GM19438 (cell line): ENCODE measurements at regions not wholly inside any gene's neighbourhood (a gene's known extent, or its start where the extent isn't known, plus 50 kb on each side); places are given as distances from the start of the nearest gene placed in this dataset.
"Not testable (repeated sequence)": the region's sequence is repeated elsewhere in the genome, so short reads cannot be mapped to it uniquely, and the experiment has no call there.

ENCODE experiments used
- ATAC-seq: cut with Tn5 transposase; IDR thresholded peaks from one replicate; pipeline ENCODE4 v1.9.1; 2021; ENCODE audit warnings: low read depth; ENCODE audit not compliant: unreplicated experiment

- no peak for ATAC-seq
These were observed 122.6 kb downstream of the CRYAA start for GRCh38 chr21:43291347-43291950.

DNA sequence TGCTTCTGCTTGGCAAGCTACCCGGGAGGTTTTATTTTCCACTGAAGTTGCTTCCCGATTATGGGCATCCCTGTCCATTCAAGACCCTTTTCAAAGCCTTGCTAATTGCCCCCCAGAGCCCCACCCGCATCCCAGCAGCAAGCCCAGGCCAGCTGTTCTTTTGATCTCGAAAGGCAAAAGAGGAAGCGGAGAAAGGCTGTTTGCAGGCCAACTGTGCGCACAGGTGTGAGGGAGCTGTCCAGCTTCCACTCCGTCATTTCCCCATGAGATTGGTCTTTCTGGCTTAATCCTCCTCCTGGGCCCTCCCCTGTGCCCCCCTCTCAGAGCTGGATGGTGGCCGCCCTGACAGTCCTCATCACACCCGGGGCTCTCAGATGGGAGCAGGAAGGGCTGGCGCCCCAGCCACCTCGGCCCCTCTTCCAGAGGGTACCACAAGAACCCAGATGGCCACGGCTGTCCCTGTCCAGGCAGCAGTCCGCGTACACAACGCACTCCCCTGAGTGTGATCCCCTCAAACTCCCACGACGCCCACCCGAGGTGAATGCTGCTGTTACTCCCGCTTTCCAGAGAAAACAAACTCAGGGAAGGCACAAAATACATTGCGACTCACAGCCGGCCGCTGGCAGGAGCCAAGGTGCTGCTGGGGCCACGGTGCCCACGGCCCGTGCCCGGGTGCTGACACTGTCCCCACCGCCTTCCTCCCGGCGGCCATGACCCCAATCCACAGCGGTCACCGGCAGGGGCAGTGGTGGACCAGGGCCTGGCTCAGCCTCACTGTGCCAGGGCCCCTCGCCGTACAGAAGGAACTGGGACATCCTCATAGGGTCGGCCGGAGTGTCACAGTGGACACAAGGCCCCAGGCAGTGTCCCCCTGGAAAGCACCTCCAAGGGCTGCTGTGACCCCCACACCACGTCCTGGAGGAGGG is 121.9 kb downstream of the CRYAA start:
- no peak for ATAC-seq

DNA sequence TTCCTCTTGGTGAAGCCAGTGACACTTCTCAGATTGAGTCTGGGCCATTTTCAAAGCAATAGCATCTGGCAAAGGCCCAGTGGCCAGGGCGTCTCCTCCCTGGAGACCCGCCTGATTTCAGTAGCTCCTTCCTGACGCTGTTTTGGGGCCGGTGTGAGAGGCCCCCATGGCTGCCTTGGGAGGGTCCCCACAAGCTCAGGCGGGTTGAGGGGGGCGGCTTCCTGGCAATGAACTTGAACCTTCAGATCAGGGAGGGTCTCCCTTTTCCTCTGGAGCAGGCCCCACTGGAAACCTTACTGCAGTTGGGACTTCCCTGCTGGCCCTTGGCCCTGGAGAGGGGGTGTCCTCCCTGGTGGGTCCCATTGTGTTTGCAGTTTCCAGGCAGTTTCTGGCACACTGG is 121.2 kb downstream of the CRYAA start:
- no peak for ATAC-seq

- ATAC-seq, result no peak
These were observed 120.6 kb downstream of the CRYAA start for GRCh38 chr21:43289442-43289841.

DNA sequence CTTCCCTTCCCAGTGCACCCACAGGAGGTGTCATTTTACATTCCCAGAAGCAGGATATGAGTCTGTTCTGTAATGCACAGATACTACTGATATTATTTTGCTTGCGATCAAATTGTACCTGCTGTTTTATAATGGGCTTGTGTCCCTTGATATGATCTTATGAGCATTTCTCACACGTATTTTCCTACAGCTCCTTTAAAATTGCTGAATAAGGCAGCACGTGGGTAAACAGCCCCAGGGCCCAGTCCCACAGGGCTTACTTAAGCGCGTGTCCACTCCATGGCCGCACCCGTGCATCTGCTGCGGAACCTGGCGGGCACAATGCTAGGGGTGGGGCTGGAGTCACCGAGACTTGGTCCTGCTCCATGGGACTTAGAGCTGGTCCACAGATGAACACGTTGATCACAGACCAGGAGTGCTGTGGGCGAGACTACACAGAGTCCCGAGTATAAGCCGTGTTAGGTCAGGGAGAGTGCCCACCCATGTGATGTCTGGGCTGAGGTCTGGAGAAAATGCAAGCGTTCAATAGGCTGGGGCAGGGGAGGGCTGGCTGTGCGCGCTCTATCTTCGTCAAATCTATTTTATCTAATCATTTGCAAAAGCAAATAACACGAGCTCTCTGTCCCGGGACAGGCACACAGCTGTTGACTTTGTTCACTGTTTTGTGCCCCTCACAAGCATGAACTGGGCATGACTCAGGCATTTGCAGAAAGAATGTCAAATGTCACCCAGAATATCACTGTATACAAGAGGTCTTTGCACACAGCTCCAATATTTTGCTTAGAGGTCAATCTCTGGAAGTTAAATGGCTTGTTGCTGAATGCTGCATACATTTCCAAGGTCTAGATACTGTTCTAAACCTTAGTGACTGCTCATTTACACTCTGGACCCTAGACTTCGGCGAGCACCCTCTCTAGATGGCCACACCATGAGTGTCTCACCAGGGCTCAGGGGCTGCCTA is 119.3 kb downstream of the CRYAA start:
- ATAC-seq, result no peak

DNA sequence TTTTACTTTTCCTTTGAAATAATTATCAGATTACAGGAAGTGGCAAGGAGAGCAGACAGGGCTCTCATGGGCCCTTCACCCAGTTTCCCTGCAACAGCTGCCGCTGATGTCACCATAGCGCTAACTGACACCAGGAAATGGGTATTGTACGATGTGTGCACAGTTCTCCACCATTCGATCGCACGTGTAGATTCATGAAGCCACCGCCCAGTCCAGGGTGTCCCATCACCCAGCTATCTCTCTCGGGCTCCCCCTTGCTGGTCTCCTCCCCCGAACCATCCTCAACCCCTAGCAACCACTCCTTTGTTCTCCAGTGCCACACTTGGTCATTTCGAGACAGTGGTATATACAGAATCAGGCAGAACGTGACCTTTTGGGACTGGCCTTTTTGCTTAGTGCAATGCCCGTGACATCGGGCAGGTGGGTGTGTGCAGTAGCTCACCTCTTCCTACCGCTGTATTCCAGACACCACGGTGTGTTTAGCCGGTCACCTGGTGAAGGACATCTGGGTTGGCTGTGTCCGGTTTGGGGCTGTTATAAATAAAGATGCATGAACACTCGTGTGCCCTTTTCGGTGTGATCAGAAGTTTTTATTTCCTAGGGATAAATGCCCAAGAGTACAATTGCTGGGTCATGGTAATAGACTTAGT is 118.4 kb downstream of the CRYAA start:
- ATAC-seq, result no peak

DNA sequence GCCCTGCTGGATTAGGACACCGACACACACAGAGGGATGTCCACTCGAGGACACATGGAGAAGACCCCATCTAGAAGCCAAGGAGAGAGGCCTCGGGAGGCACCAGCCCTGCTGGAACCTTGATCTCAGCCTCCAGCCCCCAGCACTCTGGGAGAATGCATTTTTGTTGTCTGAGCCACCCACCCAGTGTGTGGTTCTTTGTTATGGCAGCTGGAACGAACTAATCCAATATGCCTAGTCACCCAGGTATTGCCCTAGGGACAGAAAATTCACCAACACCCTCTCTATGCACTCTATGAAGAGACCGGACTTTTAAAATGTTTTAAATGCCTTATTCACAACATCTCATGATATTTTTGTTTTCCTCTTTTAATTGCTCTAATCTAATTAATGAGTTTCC is 117.4 kb downstream of the CRYAA start:
- ATAC-seq, result no peak

DNA sequence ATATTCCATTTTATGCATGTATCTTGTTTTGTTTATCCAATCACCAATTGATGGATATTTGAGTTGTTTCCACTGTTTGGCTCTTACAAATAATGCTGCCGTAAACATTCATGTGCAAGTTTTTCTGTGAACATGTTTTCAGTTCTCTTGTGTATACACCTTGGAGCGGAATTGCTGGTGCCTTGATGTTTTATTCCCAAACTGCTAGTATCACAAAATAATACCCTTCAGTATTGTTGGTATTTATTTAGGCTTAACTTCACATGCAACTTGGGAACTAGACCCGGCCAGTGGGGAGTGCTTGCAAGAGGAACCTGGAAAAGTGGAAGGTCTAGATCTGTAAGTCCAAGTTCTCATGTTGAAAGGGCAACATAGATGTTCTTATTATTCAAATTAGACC is 115.9 kb downstream of the CRYAA start:
- ATAC-seq, result no peak

- ATAC-seq, result no peak
These were observed 115.4 kb downstream of the CRYAA start for GRCh38 chr21:43284238-43284637.

DNA sequence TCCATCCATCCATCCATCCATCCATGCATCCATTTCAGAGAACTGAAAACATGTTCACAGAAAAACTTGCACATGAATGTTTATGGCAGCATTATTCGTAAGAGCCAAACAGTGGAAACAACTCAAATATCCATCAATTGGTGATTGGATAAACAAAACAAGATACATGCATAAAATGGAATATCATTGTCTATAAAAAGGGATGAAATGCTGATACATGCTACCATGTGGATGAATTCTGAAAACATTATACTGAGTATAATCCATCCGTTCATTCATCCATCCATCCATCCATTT is 115.1 kb downstream of the CRYAA start:
- ATAC-seq, result not testable (repeated sequence)

DNA sequence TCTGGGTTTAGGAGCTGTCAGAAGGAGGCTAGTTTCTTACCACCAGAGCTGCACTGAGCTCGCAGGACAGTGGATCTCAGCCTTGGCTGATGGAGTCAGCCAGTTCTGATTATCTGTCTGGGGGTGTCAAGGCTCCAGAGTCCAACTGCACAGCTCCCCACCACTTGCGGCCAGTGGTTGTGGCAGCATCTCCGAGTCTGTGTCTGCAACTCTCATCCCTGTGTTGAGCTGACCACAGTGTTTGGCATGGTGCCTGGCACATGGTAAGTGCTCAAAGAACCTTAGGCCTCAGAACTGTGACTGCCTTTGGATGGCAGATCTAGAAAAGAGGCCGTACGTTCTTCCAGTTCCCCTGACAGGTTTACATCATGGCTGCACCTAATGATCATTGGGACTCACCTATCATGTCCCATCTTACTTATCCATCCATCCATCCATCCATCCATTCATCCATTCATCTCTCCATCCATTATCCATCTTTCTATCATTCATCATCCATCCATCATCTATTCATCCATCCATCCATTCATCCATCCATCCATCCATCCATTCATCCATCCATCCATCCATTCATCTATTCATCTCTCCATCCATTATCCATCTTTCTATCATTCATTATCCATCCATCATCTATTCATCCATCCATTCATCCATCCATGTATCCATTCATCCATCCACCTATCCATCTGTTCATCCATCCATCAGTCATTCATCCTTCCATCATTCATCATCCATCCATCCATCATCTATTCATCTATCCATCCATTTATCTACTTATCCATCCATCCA is 114.5 kb downstream of the CRYAA start:
- ATAC-seq, result no peak

DNA sequence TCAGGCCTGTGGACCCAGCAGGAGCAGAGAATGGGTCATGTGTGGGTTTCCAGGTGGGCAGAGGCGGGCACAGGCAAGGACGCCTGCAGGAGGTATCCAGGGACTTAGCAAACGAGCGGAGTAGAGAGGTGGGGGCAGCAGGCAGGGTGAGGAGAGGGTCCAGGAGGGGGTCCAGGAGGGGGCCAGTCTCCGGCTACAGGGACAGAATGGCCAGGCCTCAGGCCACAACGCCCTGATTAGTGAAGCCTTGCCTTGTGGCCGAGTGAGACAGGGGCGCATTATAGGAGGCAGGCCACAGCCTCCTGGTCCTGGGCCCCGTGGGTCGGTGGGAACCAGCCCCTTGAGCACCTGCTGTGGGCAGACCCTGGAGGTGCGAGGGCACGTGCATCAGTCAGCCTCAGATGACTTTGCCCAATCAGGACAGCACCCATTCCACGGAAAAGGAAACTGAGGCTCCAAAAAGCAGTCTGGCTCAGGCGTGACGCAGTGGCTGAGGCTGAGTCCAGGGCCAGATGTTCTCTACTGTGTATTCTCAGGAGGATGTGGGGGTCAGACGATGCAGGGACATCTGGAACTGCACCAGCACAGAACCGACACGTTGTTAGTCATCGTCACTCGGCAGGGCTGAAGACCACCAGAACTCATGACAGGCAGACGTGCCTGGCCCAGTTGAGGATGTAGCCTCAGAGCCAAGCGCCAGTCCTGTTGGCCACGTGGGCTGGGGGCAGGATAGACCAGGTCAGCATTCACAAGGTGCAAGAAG is 113.7 kb downstream of the CRYAA start:
- ATAC-seq, result no peak

DNA sequence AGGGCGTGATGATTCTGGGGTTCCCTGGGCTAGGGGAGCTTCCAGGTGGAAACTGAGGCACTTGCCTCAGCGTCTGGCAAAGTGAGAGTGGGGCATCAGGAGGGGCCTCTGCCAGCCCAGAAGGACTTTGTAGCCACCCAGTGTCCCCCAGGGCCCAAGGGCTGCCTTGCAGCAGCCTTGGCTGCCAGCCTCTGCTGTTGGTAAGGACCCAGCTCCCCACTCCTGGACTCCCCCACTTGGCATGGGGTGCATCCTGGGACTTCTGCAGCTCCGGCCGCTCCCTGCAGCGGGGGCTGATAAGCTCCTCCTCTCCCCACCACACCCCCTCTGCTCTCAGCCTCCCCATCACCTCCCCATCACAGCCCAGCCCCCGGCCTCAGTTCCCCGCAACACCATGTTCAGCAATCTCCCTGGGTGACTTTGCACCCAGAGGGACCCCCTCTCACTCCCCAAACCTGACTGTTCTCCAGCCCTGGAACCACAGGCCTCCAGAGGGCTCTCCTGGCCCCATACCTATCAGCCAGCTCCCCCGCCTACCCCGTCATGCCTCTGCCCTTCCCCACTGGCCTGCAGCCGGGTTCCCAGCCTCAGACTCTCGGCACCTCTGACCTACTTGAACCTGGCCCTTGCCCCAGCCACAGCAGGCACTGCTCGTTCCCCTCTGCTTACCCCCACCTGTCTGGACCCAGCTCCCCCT is 113.0 kb downstream of the CRYAA start:
- no peak for ATAC-seq

DNA sequence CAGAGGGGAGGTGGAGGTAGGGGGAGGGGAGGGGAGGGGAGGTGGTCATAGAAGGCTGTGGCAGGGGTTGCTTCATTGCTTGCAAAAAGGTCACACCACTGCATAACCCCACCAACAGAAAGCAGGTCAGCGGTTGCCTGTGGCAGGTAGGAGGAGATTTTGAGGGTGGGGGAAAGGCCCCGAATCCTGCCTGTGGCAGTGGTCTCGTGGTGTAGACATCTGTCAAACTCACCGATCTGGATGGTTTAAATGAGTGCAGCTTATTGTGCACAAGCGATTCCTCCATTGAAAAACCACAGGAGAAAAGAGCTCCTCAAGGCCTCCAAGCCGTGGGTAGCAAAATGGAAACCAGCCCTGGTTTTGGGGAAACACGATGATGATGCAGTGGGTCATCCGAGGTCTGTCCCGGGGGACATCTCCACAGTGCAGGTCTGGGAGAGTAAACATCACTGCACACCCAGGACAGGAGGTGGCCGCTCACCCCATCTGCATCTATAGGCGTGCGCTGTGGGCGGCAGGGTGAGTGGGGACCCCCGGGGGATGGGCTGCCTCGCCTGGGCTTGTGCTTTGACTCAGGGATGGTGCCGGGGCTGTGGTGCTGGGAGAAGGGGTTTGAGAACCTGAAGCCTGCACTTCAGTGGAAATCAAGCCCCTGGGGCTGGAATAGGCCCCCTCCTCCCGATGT is 112.3 kb downstream of the CRYAA start:
- ATAC-seq, result no peak

- no peak for ATAC-seq
These were observed 110.7 kb downstream of the CRYAA start for GRCh38 chr21:43279578-43279894.

DNA sequence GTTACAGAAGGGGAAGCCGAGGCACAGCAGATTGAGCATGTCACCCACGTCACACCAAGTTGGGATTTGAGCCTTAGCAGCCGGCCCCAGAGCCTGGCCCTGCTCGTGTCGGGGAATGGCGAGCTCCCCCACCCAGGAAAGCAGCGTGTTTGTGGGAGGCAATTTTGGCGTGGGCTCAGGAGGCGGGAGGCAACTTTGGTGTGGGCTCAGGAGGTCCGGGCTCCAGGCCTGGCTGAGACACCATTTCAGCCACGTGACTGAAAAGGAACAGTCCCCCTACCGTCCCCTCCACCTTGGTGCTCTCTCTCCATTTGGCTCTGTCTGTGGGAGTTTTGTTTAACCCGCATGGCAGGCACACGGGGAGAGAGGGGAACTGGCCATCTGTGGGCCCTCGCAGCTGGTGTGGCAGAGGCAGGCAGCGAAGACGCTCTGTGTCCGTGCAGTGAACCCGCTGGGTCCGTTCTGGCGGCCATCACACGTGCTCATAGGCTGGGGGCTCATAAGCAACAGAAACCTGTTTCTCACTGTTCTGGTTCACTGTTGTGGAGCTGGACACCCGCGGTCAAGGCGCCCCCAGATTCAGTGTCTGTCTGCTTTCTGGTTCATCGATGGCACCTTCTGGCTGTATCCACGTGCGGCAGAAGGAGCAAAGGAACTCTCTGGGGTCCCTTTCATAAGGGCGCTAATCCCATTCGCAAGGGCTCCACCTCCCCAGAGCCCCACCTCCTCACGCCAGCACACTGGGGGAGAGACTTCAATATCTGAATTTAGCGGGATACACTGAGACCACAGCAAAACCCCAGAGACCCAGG is 110.2 kb downstream of the CRYAA start:
- no peak for ATAC-seq

DNA sequence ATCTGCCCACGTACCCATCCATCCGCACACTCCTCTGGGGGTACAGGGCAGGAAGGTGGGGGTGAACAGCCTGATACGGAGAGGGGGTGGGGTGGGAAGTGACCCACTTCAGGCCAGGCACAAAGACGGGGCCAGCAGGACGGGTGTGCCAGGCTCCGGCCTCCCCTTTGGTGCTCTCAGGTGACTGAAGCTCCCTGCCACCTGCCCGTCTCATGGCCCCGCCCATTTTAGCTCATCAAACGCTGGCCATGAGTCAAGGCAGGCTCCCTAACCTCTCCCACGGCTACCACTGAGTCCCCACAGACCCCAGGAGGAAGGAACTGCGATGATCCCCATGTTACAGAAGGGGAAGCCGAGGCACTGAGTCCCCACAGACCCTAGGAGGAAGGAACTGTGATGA is 109.6 kb downstream of the CRYAA start:
- ATAC-seq, result no peak
